Medulla oblongata (tissue), 1 donor: ENCODE measurements at regions not wholly inside any gene's neighbourhood (a gene's known extent, or its start where the extent isn't known, plus 50 kb on each side); places are given as distances from the start of the nearest gene placed in this dataset.
A peak's percentile ranks its signal among the peaks of the same experiment; 100 is the strongest.
"Not testable (repeated sequence)": the region's sequence is repeated elsewhere in the genome, so short reads cannot be mapped to it uniquely, and the experiment has no call there.

ENCODE experiments used
- DNase-seq: peaks from one replicate; pipeline ENCODE4 v3.0.0-alpha.2; 2015; ENCODE audit errors: extremely low spot score

DNA sequence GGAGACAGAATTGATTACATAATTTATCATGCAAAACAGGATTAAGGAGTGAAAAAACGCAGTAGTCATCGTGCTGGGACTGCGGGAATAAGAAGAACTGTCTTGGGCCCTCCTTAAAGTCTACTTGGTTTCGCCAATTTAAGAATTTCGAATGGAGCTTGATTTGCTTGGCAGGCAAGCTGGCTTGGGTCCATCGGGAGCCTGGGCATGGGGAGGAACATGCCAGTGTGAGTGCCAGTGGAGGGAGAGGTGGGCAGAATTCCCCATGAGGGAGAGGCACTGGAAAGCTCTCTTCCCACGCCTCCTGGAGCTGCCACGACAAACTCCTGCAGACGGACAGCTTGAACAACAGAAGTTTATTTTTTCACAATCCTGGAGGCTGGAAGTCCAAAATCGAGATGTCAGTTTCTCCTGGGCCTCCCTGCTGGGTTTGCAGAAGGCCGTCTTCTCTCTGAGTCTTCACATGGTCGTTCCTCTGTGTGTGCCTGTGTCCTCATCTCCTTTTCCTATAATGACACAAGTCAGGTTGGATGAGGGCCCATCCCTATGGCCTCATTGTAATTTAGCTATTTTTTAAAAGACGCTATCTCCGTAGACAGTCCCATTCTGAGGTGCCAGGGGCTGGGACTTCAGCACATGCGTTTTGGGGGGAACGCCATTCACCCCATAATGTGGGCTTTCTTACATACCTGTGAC is 528.7 kb upstream of the DPP6 start:
- DNase-seq: peak; percentile 64

DNA sequence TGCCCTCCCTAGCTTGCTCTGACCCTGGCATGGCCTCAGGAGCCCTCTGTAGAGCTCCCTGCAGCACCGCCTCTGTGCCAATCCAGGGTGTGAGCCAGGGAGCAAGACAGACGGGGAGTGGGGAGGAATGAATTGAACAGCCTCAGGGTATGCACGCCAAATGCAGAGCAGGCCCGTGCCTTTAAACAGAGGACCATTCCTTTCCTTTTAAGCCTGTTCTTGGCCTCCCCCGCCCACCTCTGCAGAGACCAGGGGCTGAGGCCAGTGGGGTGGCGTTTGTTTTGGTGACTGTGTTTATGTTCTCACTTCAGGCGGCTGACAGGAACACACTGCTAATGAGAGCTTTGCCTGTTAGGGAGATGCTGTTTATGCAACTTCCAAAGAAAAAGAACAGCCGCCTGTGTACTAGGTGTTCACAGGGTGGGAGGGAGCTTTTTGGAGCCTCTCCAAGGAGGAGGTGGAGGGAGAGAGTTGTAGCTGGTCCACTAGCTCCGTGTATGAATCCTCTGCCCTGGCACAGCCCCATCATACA is 528.1 kb upstream of the DPP6 start:
- DNase-seq: peak; percentile 53

- DNase-seq: no peak
These were observed 523.1 kb upstream of the DPP6 start for GRCh38 chr7:153529100-153529499.

DNA sequence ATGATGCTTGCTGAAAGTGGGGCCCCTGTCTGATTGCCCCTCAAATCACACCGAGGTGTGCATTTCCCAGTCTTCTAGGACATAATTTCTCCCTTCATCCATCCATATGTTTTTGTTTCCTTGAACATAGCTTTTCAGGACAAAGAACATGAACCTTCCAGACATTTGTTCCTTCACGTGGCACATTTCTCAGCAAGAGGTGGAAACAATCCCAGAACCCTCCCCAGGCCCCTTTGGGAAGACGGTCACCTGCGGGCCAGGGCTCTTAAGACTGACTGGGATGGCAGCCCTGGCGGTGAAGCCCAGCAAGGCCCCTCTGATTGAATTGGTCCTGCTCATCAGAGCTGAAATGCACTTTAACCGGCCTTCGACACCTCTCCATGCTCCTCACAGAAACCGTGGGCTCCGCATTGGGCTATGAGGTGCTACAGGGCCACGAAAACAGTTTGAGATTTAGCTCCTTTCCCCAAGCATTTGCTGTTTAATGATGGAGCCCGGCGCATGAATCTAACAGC is 522.5 kb upstream of the DPP6 start:
- DNase-seq: no peak

GRCh38 chr7:153530441-153530840 is 521.8 kb upstream of the DPP6 start:
- no peak for DNase-seq

- no peak for DNase-seq
These were observed 519.9 kb upstream of the DPP6 start for GRCh38 chr7:153532326-153532725.

- DNase-seq: no peak
These were observed 514.9 kb upstream of the DPP6 start for GRCh38 chr7:153537271-153537670.

DNA sequence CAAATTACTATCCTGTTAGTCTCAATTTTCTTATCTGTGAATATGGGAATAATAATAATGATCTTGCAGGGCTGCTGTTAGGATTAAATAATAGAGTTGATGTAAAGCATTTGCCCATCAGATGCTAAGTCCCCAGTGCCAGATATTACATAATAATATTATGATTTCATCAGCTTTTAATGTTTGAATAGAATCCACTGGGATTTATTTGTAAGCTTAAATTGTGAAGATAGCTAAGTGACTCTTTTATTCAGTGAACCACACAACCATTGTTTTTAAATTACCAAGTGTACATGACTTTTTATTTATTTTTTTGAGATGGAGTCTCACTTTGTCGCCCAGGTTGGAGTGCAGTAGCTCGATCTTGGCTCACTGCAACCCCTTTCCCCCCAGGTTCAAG is 510.3 kb upstream of the DPP6 start:
- DNase-seq: no peak

GRCh38 chr7:153543232-153543631 is 509.0 kb upstream of the DPP6 start:
- no peak for DNase-seq

GRCh38 chr7:153550173-153550572 is 502.0 kb upstream of the DPP6 start:
- no peak for DNase-seq

DNA sequence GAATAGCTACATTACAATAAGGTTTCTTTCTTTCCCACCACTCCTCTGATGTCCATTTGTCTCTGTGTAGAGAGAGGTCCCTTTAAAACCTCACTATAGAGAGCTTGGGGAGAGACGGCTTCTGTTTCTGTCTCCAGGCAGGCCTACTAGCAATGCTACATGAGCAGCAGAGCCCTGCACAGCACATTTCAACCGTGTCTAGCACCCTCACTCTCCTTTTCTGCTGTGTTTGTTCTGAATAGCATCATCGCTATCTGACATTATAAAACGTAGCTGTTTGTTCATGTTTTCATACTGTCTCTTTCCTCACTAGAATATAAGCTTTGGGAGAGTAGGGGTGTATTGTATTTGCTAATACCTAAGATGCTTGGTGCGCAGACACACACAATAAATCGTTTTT is 487.8 kb upstream of the DPP6 start:
- DNase-seq: no peak

GRCh38 chr7:153566324-153566723 is 485.9 kb upstream of the DPP6 start:
- no peak for DNase-seq

GRCh38 chr7:153567426-153567825 is 484.8 kb upstream of the DPP6 start:
- no peak for DNase-seq

- DNase-seq: not testable (repeated sequence)
These were observed 482.7 kb upstream of the DPP6 start for GRCh38 chr7:153569520-153569919.

DNA sequence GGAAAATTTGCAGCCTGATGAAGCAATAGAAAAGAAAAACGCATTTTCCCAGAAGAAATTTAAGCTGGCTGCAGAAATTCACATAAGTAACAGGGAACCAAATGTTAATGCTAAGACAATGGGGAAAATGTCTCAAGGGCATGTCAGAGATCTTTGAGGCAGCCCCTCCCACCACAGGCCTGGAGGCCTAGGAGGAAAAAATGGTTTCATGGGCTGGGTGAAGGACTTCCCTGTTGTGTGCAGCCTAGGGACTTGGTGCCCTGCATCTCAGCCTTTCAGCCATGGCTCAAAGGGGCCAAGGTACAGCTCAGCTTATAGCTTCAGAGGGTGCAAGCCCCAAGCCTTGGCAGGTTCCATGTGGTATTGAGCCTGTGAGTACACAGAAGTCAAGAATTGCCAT is 476.1 kb upstream of the DPP6 start:
- DNase-seq: no peak

- no peak for DNase-seq
These were observed 470.8 kb upstream of the DPP6 start for GRCh38 chr7:153581419-153581818.

DNA sequence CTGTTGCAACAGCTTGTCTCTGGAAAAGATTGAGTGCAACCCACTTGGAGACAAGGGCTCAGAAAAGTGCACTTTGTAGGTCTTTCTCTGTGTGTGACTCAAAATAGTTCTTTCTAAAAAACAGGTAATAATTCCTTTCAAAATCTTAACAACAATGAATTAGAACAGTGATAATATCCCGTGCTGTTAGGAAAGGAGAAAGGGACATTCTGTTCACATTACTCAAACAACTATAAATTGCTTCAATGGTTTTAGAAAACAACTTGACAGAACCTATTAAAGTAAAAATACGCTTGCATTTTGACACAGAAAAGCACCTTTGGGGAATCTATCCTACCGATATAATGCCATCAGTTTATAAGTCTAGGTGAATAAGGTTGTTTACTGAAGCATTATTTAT is 468.1 kb upstream of the DPP6 start:
- no peak for DNase-seq

DNA sequence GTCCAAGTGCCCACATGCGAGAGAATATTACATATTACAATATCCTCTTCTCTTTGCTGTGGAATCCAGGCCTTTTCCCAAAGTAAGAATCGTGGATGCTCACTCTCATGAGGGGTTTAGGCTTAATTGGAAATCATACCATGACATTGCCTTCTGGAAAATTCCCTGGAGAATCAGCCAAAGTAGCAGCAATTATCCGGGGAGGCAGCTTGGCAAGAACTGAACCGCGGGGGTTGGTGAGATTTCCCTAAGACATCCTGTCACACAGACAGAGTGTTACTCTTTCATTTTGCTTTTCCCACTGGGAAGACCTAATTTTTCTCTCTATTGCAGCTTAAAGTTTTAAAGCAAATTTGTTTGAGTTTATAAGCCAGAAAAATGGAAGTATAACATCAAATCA is 463.6 kb upstream of the DPP6 start:
- peak; percentile 12 for DNase-seq

- no peak for DNase-seq
These were observed 462.1 kb upstream of the DPP6 start for GRCh38 chr7:153590136-153590535.

DNA sequence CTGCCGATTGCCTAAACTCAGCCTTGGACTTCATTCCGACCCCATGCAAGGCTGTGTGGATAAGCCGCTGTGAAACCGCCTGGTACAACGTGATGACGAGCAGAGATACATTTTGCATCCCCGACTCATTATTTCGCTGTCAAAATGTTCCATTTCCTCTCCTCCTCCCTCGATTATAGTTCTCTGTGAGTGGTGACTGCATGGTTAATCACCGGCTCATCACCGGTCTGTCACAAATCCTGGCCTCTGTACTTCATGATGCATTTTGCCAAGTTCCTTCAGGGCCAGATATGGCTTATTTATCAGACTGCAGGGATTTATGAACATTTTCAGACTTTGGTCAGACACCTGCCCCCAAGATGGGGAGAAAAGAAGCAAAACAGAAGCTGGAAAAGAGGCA is 461.6 kb upstream of the DPP6 start:
- DNase-seq: no peak

DNA sequence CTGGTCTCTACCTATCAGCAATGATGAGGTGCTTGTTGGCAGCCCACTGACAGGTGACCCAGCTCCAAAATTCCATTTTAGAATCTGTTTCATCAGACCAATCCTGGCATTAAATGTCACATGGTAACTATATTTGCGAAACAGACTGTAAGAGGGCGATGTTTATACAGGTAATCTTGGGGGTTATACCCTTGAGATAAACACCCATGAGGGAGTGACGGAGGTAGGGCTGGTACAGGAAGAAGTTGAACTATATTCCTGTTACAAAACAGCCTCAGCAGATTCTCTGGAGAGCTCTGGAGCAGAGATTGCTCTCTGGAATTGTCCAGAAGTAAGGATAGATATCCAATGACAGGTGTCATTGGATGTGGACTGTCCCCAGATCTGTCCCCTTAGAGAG is 444.8 kb upstream of the DPP6 start:
- DNase-seq: no peak

DNA sequence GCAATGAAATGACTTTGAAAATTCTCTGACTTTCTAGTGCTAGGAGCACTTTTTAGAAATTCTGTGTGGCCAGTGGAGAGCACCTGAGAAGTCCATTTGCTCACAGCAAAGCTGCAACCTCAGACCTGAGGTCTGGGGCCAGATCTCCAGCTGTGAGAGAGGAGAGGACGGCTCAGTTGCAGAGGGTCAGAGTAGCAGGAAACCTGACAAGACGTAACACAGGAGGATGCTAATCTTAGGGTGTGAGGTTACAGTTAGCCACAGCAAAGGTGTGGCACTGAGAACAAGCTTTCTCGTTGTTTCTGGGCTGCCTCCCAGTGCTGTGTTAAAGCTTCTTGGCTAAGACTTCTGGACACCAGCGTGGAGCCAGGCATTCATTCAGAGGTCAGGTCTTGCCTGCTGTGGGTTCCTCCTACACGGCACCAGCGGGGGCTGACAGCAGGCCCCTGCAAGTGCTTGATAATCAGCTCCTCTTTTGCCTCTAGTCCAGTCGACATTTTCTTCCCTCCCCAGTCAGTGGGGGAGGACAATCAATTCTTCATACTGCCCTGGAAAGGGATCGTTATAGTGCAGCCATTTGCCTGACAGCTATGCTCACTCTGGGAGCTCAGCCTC is 435.4 kb upstream of the DPP6 start:
- no peak for DNase-seq

- no peak for DNase-seq
These were observed 424.9 kb upstream of the DPP6 start for GRCh38 chr7:153627323-153627722.
